Trophoblast cell (in vitro differentiated cells and primary cell): ENCODE measurements at regions not wholly inside any gene's neighbourhood (a gene's known extent, or its start where the extent isn't known, plus 50 kb on each side); places are given as distances from the start of the nearest gene placed in this dataset.

Experiments used
- DNase-seq, 2 donors: peaks; one replicate each; pipeline ENCODE4 v3.0.0-alpha.2; 2016
- H2AFZ ChIP-seq: 2 replicates; pipeline ENCODE4 v1.6.1; 2013; ENCODE audit warnings: low read length, moderate library complexity, mild to moderate bottlenecking; ENCODE audit not compliant: insufficient read depth, poor library complexity
- H2AK5ac ChIP-seq: 2 replicates; pipeline ENCODE4 v1.6.1; 2013; ENCODE audit warnings: mild to moderate bottlenecking, low read length
- H2BK120ac ChIP-seq: 2 replicates; pipeline ENCODE4 v1.6.1; 2013; ENCODE audit warnings: low read length, mild to moderate bottlenecking, moderate library complexity; ENCODE audit not compliant: insufficient read depth, poor library complexity
- H2BK12ac ChIP-seq: 2 replicates; pipeline ENCODE4 v1.6.1; 2013; ENCODE audit warnings: mild to moderate bottlenecking, low read length, moderate library complexity
- H2BK5ac ChIP-seq: 2 replicates; pipeline ENCODE4 v1.6.1; 2013; ENCODE audit warnings: low read length, low read depth, moderate library complexity, mild to moderate bottlenecking; ENCODE audit not compliant: poor library complexity
- H3K14ac ChIP-seq: 2 replicates; pipeline ENCODE4 v1.6.1; 2013; ENCODE audit warnings: mild to moderate bottlenecking, low read length
- H3K18ac ChIP-seq: 2 replicates; pipeline ENCODE4 v1.6.1; 2013; ENCODE audit warnings: mild to moderate bottlenecking, low read length
- H3K23ac ChIP-seq: 2 replicates; pipeline ENCODE4 v1.6.1; 2013; ENCODE audit warnings: low read length
- H3K27ac ChIP-seq: 2 replicates; pipeline ENCODE4 v1.5.1; 2013; ENCODE audit warnings: low read depth, mild to moderate bottlenecking, inconsistent platforms, low read length, moderate library complexity
- H3K27me3 ChIP-seq: 2 replicates; pipeline ENCODE4 v1.6.1; 2013; ENCODE audit warnings: inconsistent platforms, mild to moderate bottlenecking, low read length, moderate library complexity; ENCODE audit not compliant: insufficient read depth
- H3K36me3 ChIP-seq, 2 experiments: 1 replicate in 1 of 2; 2 replicates in 1 of 2; pipeline ENCODE4 v1.6.1; 2013; ENCODE audit warnings: low read length in 2 of 2, mild to moderate bottlenecking in 2 of 2, moderate library complexity in 1 of 2; ENCODE audit not compliant: insufficient read depth in 2 of 2, control insufficient read depth in 1 of 2
- H3K4ac ChIP-seq: 2 replicates; pipeline ENCODE4 v1.6.1; 2013; ENCODE audit warnings: low read depth, mild to moderate bottlenecking, low read length, moderate library complexity
- H3K4me1 ChIP-seq, 2 experiments: 1 replicate in 1 of 2; 2 replicates in 1 of 2; pipeline ENCODE4 v1.6.1; 2013; ENCODE audit warnings: low read length in 2 of 2, mild to moderate bottlenecking in 2 of 2, moderate library complexity in 1 of 2; ENCODE audit not compliant: insufficient read depth in 2 of 2, control insufficient read depth in 1 of 2
- H3K4me2 ChIP-seq: 2 replicates; pipeline ENCODE4 v1.6.1; 2013; ENCODE audit warnings: inconsistent platforms, mild to moderate bottlenecking, low read length, moderate library complexity
- H3K4me3 ChIP-seq: 2 replicates; pipeline ENCODE4 v1.5.1; 2013; ENCODE audit warnings: mild to moderate bottlenecking, low read depth, low read length, inconsistent platforms
- H3K79me1 ChIP-seq: one replicate; pipeline ENCODE4 v1.6.1; 2013; ENCODE audit warnings: low read length
- H3K79me2 ChIP-seq: 2 replicates; pipeline ENCODE4 v1.6.1; 2013; ENCODE audit warnings: low read length, mild to moderate bottlenecking; ENCODE audit not compliant: control insufficient read depth, insufficient read depth, poor library complexity
- H3K9ac ChIP-seq: 2 replicates; pipeline ENCODE4 v1.6.1; 2013; ENCODE audit warnings: mild to moderate bottlenecking, low read length
- H3K9me3 ChIP-seq: 2 replicates; pipeline ENCODE4 v1.6.1; 2013; ENCODE audit warnings: low read depth, mild to moderate bottlenecking, control low read depth, inconsistent platforms, low read length; ENCODE audit not compliant: insufficient read depth
- H4K12ac ChIP-seq: 2 replicates; pipeline ENCODE4 v1.6.1; 2013; ENCODE audit warnings: low read depth, mild to moderate bottlenecking, low read length, moderate library complexity
- H4K8ac ChIP-seq: 2 replicates; pipeline ENCODE4 v1.6.1; 2013; ENCODE audit warnings: low read depth, mild to moderate bottlenecking, low read length, moderate library complexity
- H4K91ac ChIP-seq: one replicate; pipeline ENCODE4 v1.6.1; 2013; ENCODE audit warnings: low read depth, mild to moderate bottlenecking, low read length, moderate library complexity
- WGBS: extraction: QIAGEN DNeasy Blood & Tissue Kit; methylation state at CpG from one replicate; pipeline ENCODE4 v1.1.7; 2013; ENCODE audit warnings: missing lambda C conversion rate; ENCODE audit not compliant: insufficient read length, insufficient coverage; ENCODE audit errors: extremely low coverage; 5-methylcytosine and 5-hydroxymethylcytosine counted together

GRCh38 chr17:33888455-33888854 lies 366.6 kb upstream of the CCL2 start:
- Histone ChIP-seq H3K23ac (no peak overlapping the region), H3K27ac (no peak overlapping the region), H3K14ac (no peak overlapping the region), H4K8ac (no peak overlapping the region), H3K9me3 (no peaks in the 10 kb centered on the region), H2BK120ac (no peak overlapping the region), H3K4ac (no peak overlapping the region), H4K12ac (no peak overlapping the region), H4K91ac (no peak overlapping the region), H3K27me3 (no peaks in the 10 kb centered on the region), H2AFZ (no peak overlapping the region), H2BK12ac (no peak overlapping the region), H3K4me2 (no peak overlapping the region), H3K18ac (no peak overlapping the region), H3K36me3 (no peaks in the 10 kb centered on the region), H3K79me1 (no peaks in the 10 kb centered on the region), H3K4me1 (no peaks in the 10 kb centered on the region), H3K79me2 (no peaks in the 10 kb centered on the region), H2AK5ac (no peak overlapping the region), H3K4me3 (no peak overlapping the region), H2BK5ac (no peak overlapping the region), H3K9ac (no peak overlapping the region)
- no CpG with 5 or more reads among the region's 3 CpGs for WGBS
- peak in 1 of 2 donors; percentile 7 for DNase-seq

DNA sequence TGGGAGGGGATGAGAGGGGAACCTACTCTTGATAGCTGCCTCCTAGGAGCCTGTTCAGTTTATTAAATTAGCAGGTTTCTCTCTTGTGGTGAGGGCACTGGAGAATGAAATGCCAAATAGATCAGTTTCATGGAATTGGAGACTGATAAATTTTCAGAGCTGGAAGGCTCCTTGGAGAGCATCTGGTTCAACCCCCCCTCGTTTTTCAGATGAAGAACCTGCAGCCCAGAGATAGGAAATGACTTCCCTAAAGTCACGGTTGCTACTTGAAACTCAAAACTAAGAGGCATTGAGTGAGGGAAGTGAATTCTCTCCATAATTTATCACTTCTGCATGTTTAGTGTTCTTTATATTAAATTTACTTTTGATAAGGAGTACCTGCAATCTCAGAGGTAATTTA lies 366.0 kb upstream of the CCL2 start:
- no peak overlapping the region for H4K91ac ChIP-seq
- no peak overlapping the region for H3K18ac ChIP-seq
- H2BK120ac ChIP-seq, result no peak overlapping the region
- no peak overlapping the region for H2BK12ac ChIP-seq
- no peak overlapping the region for H3K4me3 ChIP-seq
- no peak overlapping the region for H2AK5ac ChIP-seq
- H3K14ac ChIP-seq, result no peak overlapping the region
- no peak overlapping the region for H2BK5ac ChIP-seq
- H2AFZ ChIP-seq, result no peak overlapping the region
- no peaks in the 10 kb centered on the region for H3K79me2 ChIP-seq
- H3K4me2 ChIP-seq, result no peak overlapping the region
- no CpG with 5 or more reads among the region's 2 CpGs for WGBS
- H3K23ac ChIP-seq, result no peak overlapping the region
- no peaks in the 10 kb centered on the region for H3K4me1 ChIP-seq
- H3K4ac ChIP-seq, result no peak overlapping the region
- no peaks in the 10 kb centered on the region for H3K9me3 ChIP-seq
- no peak overlapping the region for H3K27ac ChIP-seq
- H3K9ac ChIP-seq, result no peak overlapping the region
- H4K12ac ChIP-seq, result no peak overlapping the region
- DNase-seq, result no peak
- H4K8ac ChIP-seq, result no peak overlapping the region
- H3K27me3 ChIP-seq, result no peaks in the 10 kb centered on the region
- H3K36me3 ChIP-seq, result no peaks in the 10 kb centered on the region
- H3K79me1 ChIP-seq, result no peaks in the 10 kb centered on the region

GRCh38 chr17:33889766-33890165 lies 365.3 kb upstream of the CCL2 start:
- Histone ChIP-seq H2BK5ac (no peak overlapping the region), H3K27me3 (no peaks in the 10 kb centered on the region), H3K4me3 (no peak overlapping the region), H3K9ac (no peak overlapping the region), H2AFZ (no peak overlapping the region), H3K14ac (no peak overlapping the region), H3K18ac (no peak overlapping the region), H3K79me2 (no peaks in the 10 kb centered on the region), H3K4me1 (no peaks in the 10 kb centered on the region), H4K91ac (no peak overlapping the region), H3K36me3 (no peaks in the 10 kb centered on the region), H3K23ac (no peak overlapping the region), H4K8ac (no peak overlapping the region), H2BK12ac (no peak overlapping the region), H3K9me3 (no peaks in the 10 kb centered on the region), H4K12ac (no peak overlapping the region), H2BK120ac (no peak overlapping the region), H3K4me2 (no peak overlapping the region), H3K79me1 (no peaks in the 10 kb centered on the region), H3K4ac (no peak overlapping the region), H3K27ac (no peak overlapping the region), H2AK5ac (no peak overlapping the region)
- no peak for DNase-seq
- WGBS, result no CpG with 5 or more reads among the region's 2 CpGs

- Histone ChIP-seq H3K79me1 (no peaks in the 10 kb centered on the region), H3K4ac (no peak overlapping the region), H2AFZ (no peak overlapping the region), H3K27ac (no peak overlapping the region), H2AK5ac (no peak overlapping the region), H3K4me3 (no peak overlapping the region), H3K79me2 (no peaks in the 10 kb centered on the region), H2BK12ac (no peak overlapping the region), H2BK5ac (no peak overlapping the region), H4K91ac (no peak overlapping the region), H3K9ac (no peak overlapping the region), H3K27me3 (no peaks in the 10 kb centered on the region), H3K4me1 (no peaks in the 10 kb centered on the region), H4K12ac (no peak overlapping the region), H3K14ac (no peak overlapping the region), H3K23ac (no peak overlapping the region), H3K4me2 (no peak overlapping the region), H3K36me3 (no peaks in the 10 kb centered on the region), H3K9me3 (no peaks in the 10 kb centered on the region), H4K8ac (no peak overlapping the region), H3K18ac (no peak overlapping the region), H2BK120ac (no peak overlapping the region)
- no peak for DNase-seq
- no CpG with 5 or more reads among the region's 6 CpGs for WGBS
Observed at GRCh38 chr17:33892717-33893591, 362.1 kb upstream of the CCL2 start.
